Cerebellar cortex (tissue), 1 donor: ENCODE measurements at regions not wholly inside any gene's neighbourhood (a gene's known extent, or its start where the extent isn't known, plus 50 kb on each side); places are given as distances from the start of the nearest gene placed in this dataset.
A peak's percentile ranks its signal among the peaks of the same experiment; 100 is the strongest.

Experiments
- DNase-seq: peaks from one replicate; pipeline ENCODE4 v3.0.0-alpha.2; 2015; ENCODE audit warnings: low spot score

GRCh38 chr5:92504346-92504745, 1076.7 kb downstream of the NR2F1-AS1 start:
- no peak for DNase-seq

- DNase-seq = no peak
These were observed 1080.3 kb downstream of the NR2F1-AS1 start for GRCh38 chr5:92500752-92501151.

GRCh38 chr5:92496545-92496944, 1084.5 kb downstream of the NR2F1-AS1 start:
- DNase-seq = no peak

GRCh38 chr5:92494508-92494907, 1086.5 kb downstream of the NR2F1-AS1 start:
- DNase-seq = no peak

- DNase-seq = no peak
These were observed 1088.1 kb downstream of the NR2F1-AS1 start for GRCh38 chr5:92492908-92493307.

- no peak for DNase-seq
These were observed 1096.5 kb downstream of the NR2F1-AS1 start for GRCh38 chr5:92484484-92484883.

- DNase-seq = no peak
These were observed 1090.0 kb upstream of the ARRDC3 start for GRCh38 chr5:92472981-92473566.

- DNase-seq = no peak
These were observed 1088.7 kb upstream of the ARRDC3 start for GRCh38 chr5:92471861-92472260.

GRCh38 chr5:92470770-92471169, 1087.7 kb upstream of the ARRDC3 start:
- no peak for DNase-seq

- no peak for DNase-seq
These were observed 1085.2 kb upstream of the ARRDC3 start for GRCh38 chr5:92468295-92468694.

GRCh38 chr5:92467695-92468094, 1084.6 kb upstream of the ARRDC3 start:
- no peak for DNase-seq

GRCh38 chr5:92460505-92460904, 1077.4 kb upstream of the ARRDC3 start:
- no peak for DNase-seq

- DNase-seq = no peak
These were observed 1076.5 kb upstream of the ARRDC3 start for GRCh38 chr5:92459654-92460053.

- DNase-seq = no peak
These were observed 1071.9 kb upstream of the ARRDC3 start for GRCh38 chr5:92455011-92455410.

- DNase-seq = no peak
These were observed 1061.8 kb upstream of the ARRDC3 start for GRCh38 chr5:92444888-92445287.

- no peak for DNase-seq
These were observed 1052.7 kb upstream of the ARRDC3 start for GRCh38 chr5:92435781-92436180.

GRCh38 chr5:92429646-92430045, 1046.5 kb upstream of the ARRDC3 start:
- no peak for DNase-seq

- DNase-seq = no peak
These were observed 1045.3 kb upstream of the ARRDC3 start for GRCh38 chr5:92428415-92428814.

GRCh38 chr5:92424785-92425426, 1041.8 kb upstream of the ARRDC3 start:
- DNase-seq = no peak

GRCh38 chr5:92421942-92422341, 1038.8 kb upstream of the ARRDC3 start:
- peak; percentile 19 for DNase-seq

GRCh38 chr5:92421196-92421595, 1038.1 kb upstream of the ARRDC3 start:
- no peak for DNase-seq

- DNase-seq = no peak
These were observed 1036.1 kb upstream of the ARRDC3 start for GRCh38 chr5:92419261-92419660.

GRCh38 chr5:92418341-92418740, 1035.2 kb upstream of the ARRDC3 start:
- DNase-seq = no peak

GRCh38 chr5:92409134-92409533, 1026.0 kb upstream of the ARRDC3 start:
- DNase-seq = no peak
